A673 (cell line): ENCODE measurements at regions not wholly inside any gene's neighbourhood (a gene's known extent, or its start where the extent isn't known, plus 50 kb on each side); places are given as distances from the start of the nearest gene placed in this dataset.

Source experiments
- BruUV-seq: library from RNA; stranded (reverse); fragments of 400-500 nt; replicated peaks from 2 replicates; lab custom pipeline; 2021; lab: Mats Ljungman, UMichigan
- CTCF ChIA-PET: fragments of 300-600 bp; sonication (Branson Sonifier 250); formaldehyde crosslinking; loops from one replicate; lab custom pipeline; 2022; ENCODE audit warnings: antibody characterized with exemption; lab: Charles Lee
- POLR2A ChIA-PET: fragments of 300-600 bp; sonication (Branson Sonifier 250); formaldehyde crosslinking; loops from one replicate; lab custom pipeline; 2022; ENCODE audit warnings: antibody characterized with exemption; ENCODE audit not compliant: low non-redundant PET; lab: Charles Lee
- DNase-seq: peaks from one replicate; pipeline ENCODE4 v3.0.0-alpha.2; 2015; ENCODE audit warnings: low spot score
- H3K27ac ChIP-seq: fragments of 200-600 bp; sonication (generic); 2 replicates; pipeline ENCODE4 v1.5.1; 2016; ENCODE audit warnings: mixed run types, low read depth, mild to moderate bottlenecking, mixed read lengths, antibody characterized with exemption, low read length; ENCODE audit not compliant: poor library complexity, severe bottlenecking
- H3K27me3 ChIP-seq: fragments of 200-600 bp; sonication (generic); replicated peaks from 2 replicates; pipeline ENCODE4 v1.6.1; 2017; ENCODE audit warnings: mixed run types, low read depth, mild to moderate bottlenecking, mixed read lengths, antibody characterized with exemption, low read length; ENCODE audit not compliant: insufficient read depth, poor library complexity
- H3K36me3 ChIP-seq: fragments of 200-600 bp; sonication (generic); 2 replicates; pipeline ENCODE4 v1.6.1; 2016; ENCODE audit warnings: mixed run types, mild to moderate bottlenecking, mixed read lengths, antibody characterized with exemption, low read length; ENCODE audit not compliant: insufficient read depth, poor library complexity, severe bottlenecking
- H3K4me1 ChIP-seq: fragments of 200-600 bp; sonication (generic); 2 replicates; pipeline ENCODE4 v1.6.1; 2017; ENCODE audit warnings: mixed run types, mild to moderate bottlenecking, mixed read lengths, antibody characterized with exemption, low read length; ENCODE audit not compliant: insufficient read depth, poor library complexity, severe bottlenecking
- H3K4me3 ChIP-seq: fragments of 200-600 bp; sonication (generic); 2 replicates; pipeline ENCODE4 v1.5.1; 2016; ENCODE audit warnings: low read depth, mixed run types, mild to moderate bottlenecking, mixed read lengths, low read length; ENCODE audit not compliant: poor library complexity, severe bottlenecking
- H3K9me3 ChIP-seq: fragments of 200-600 bp; sonication (generic); 2 replicates; pipeline ENCODE4 v1.6.1; 2016; ENCODE audit warnings: mixed run types, low read depth, mild to moderate bottlenecking, mixed read lengths, antibody characterized with exemption, low read length; ENCODE audit not compliant: poor library complexity, severe bottlenecking
- EZH2 ChIP-seq: fragments of 200-600 bp; sonication (generic); IDR thresholded peaks from 2 replicates; pipeline ENCODE4 v1.6.1; 2017; ENCODE audit warnings: borderline replicate concordance, low read depth, mild to moderate bottlenecking, mixed read lengths, antibody characterized with exemption, low read length; ENCODE audit not compliant: poor library complexity, severe bottlenecking
- intact Hi-C: fragments of 100-400 bp; cut with micrococcal nuclease; formaldehyde crosslinking; loops from one replicate; pipeline ENCODE4 v1.10.0; 2022; ENCODE audit not compliant: unreplicated experiment
- TF ChIP-seq, protein P1 (sequence below): fragments of 300-800, 200-600 bp; sonication (generic); conservative IDR thresholded peaks from 2 replicates; pipeline ENCODE4 v1.5.1; 2017; ENCODE audit warnings: low read depth, mild to moderate bottlenecking, antibody characterized with exemption, low read length, moderate library complexity, mixed read lengths

DNA sequence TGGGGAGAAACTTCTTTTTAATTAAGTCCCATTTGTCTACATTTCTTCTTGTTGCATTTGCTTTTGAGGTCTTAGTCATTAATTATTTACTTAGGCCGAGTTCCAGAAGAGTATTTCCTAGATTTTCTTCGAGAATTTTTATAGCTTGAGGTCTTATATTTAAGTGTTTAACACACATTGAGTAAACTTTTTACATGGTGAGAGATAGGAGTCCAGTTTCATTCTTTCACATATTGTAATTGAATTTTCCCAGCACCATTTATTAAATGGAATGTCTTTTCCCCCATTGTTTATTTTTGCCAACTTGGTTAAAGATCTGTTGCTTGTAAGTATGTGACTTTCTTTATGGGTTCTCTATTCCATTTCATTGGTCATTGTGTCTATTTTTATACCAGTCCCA, 1344.0 kb upstream of the RAG2 start:
- Histone ChIP-seq H3K9me3 (peaks cover 19% of the 10 kb centered on the region), H3K27me3 (no peaks in the 10 kb centered on the region), H3K4me3 (no peak overlapping the region), H3K36me3 (no peaks in the 10 kb centered on the region), H3K4me1 (no peaks in the 10 kb centered on the region), H3K27ac (no peak overlapping the region)
- no TSS peak for BruUV-seq
- POLR2A ChIA-PET: no interaction called here
- DNase-seq: no peak
- no peak for TF ChIP-seq EZH2
- TF ChIP-seq, protein P1, sequence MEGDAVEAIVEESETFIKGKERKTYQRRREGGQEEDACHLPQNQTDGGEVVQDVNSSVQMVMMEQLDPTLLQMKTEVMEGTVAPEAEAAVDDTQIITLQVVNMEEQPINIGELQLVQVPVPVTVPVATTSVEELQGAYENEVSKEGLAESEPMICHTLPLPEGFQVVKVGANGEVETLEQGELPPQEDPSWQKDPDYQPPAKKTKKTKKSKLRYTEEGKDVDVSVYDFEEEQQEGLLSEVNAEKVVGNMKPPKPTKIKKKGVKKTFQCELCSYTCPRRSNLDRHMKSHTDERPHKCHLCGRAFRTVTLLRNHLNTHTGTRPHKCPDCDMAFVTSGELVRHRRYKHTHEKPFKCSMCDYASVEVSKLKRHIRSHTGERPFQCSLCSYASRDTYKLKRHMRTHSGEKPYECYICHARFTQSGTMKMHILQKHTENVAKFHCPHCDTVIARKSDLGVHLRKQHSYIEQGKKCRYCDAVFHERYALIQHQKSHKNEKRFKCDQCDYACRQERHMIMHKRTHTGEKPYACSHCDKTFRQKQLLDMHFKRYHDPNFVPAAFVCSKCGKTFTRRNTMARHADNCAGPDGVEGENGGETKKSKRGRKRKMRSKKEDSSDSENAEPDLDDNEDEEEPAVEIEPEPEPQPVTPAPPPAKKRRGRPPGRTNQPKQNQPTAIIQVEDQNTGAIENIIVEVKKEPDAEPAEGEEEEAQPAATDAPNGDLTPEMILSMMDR: no peak
- CTCF ChIA-PET: no interaction called here
- intact Hi-C loops: no loop called here

GRCh38 chr11:37929100-37929653, 1331.1 kb upstream of the RAG2 start:
- no TSS peak for BruUV-seq
- Histone ChIP-seq H3K4me3 (no peak overlapping the region), H3K27ac (no peak overlapping the region), H3K4me1 (no peaks in the 10 kb centered on the region), H3K9me3 (peaks cover 8% of the 10 kb centered on the region), H3K27me3 (no peaks in the 10 kb centered on the region), H3K36me3 (no peaks in the 10 kb centered on the region)
- POLR2A ChIA-PET: no interaction called here
- intact Hi-C loops: no loop called here
- CTCF ChIA-PET: interaction anchor here (0.7 kb wide), 1 partner anchor 1226 kb away, joined by 3 read pairs; no protein-coding TSS in a partner anchor
- no peak for DNase-seq
- no peak for TF ChIP-seq EZH2
- TF ChIP-seq, protein P1: no peak

GRCh38 chr11:37926772-37927171, 1328.7 kb upstream of the RAG2 start:
- POLR2A ChIA-PET: no interaction called here
- Histone ChIP-seq H3K27ac (no peak overlapping the region), H3K36me3 (no peaks in the 10 kb centered on the region), H3K4me1 (no peaks in the 10 kb centered on the region), H3K9me3 (no peaks in the 10 kb centered on the region), H3K4me3 (no peak overlapping the region), H3K27me3 (no peaks in the 10 kb centered on the region)
- CTCF ChIA-PET: no interaction called here
- no peak for TF ChIP-seq EZH2
- TF ChIP-seq, protein P1: no peak
- intact Hi-C loops: no loop called here
- no TSS peak for BruUV-seq
- DNase-seq: no peak
